HG03521 (cell line): ENCODE measurements at regions not wholly inside any gene's neighbourhood (a gene's known extent, or its start where the extent isn't known, plus 50 kb on each side); places are given as distances from the start of the nearest gene placed in this dataset.

ENCODE experiments used
- ATAC-seq: cut with Tn5 transposase; IDR thresholded peaks from one replicate; pipeline ENCODE4 v1.9.1; 2021; ENCODE audit warnings: mild to moderate bottlenecking, moderate library complexity; ENCODE audit not compliant: unreplicated experiment

- ATAC-seq: no peak
Observed at GRCh38 chr20:19073584-19074218, 138.7 kb upstream of the SLC24A3 start.

- no peak for ATAC-seq
Observed at GRCh38 chr20:19074356-19074755, 138.1 kb upstream of the SLC24A3 start.

- no peak for ATAC-seq
Observed at GRCh38 chr20:19074828-19075516, 137.5 kb upstream of the SLC24A3 start.

- ATAC-seq: no peak
Observed at GRCh38 chr20:19077370-19078220, 134.8 kb upstream of the SLC24A3 start.

GRCh38 chr20:19078448-19079373 lies 133.7 kb upstream of the SLC24A3 start:
- ATAC-seq: no peak

GRCh38 chr20:19079536-19080299 lies 132.7 kb upstream of the SLC24A3 start:
- ATAC-seq: no peak

- ATAC-seq: no peak
Observed at GRCh38 chr20:19081937-19082336, 130.5 kb upstream of the SLC24A3 start.

GRCh38 chr20:19083136-19083621 lies 129.3 kb upstream of the SLC24A3 start:
- ATAC-seq: no peak

- ATAC-seq: no peak
Observed at GRCh38 chr20:19090332-19090731, 122.1 kb upstream of the SLC24A3 start.

- no peak for ATAC-seq
Observed at GRCh38 chr20:19094959-19095541, 117.4 kb upstream of the SLC24A3 start.

- no peak for ATAC-seq
Observed at GRCh38 chr20:19095762-19096161, 116.7 kb upstream of the SLC24A3 start.

- no peak for ATAC-seq
Observed at GRCh38 chr20:19096843-19097242, 115.6 kb upstream of the SLC24A3 start.

- ATAC-seq: no peak
Observed at GRCh38 chr20:19098117-19098516, 114.3 kb upstream of the SLC24A3 start.

GRCh38 chr20:19098806-19099578 lies 113.5 kb upstream of the SLC24A3 start:
- ATAC-seq: no peak

GRCh38 chr20:19099596-19100545 lies 112.6 kb upstream of the SLC24A3 start:
- ATAC-seq: no peak

- ATAC-seq: no peak
Observed at GRCh38 chr20:19100975-19101374, 111.5 kb upstream of the SLC24A3 start.

- ATAC-seq: no peak
Observed at GRCh38 chr20:19104186-19104585, 108.3 kb upstream of the SLC24A3 start.

GRCh38 chr20:19108155-19108554 lies 104.3 kb upstream of the SLC24A3 start:
- ATAC-seq: no peak
